Pons (tissue), 1 donor: ENCODE measurements at regions not wholly inside any gene's neighbourhood (a gene's known extent, or its start where the extent isn't known, plus 50 kb on each side); places are given as distances from the start of the nearest gene placed in this dataset.
"Not testable (repeated sequence)": the region's sequence is repeated elsewhere in the genome, so short reads cannot be mapped to it uniquely, and the experiment has no call there.

Experiments used
- DNase-seq: peaks from one replicate; pipeline ENCODE4 v3.0.0-alpha.2; 2016; ENCODE audit warnings: low spot score

GRCh38 chr15:77909182-77909940 is 168.2 kb downstream of the TBC1D2B start:
- DNase-seq = no peak

GRCh38 chr15:77908752-77909111 is 168.8 kb downstream of the TBC1D2B start:
- DNase-seq = not testable (repeated sequence)

- DNase-seq = no peak
These were observed 169.4 kb downstream of the TBC1D2B start for GRCh38 chr15:77907824-77908751.

GRCh38 chr15:77906062-77906990 is 171.2 kb downstream of the TBC1D2B start:
- DNase-seq = not testable (repeated sequence)

GRCh38 chr15:77905301-77905920 is 172.1 kb downstream of the TBC1D2B start:
- no peak for DNase-seq

- no peak for DNase-seq
These were observed 172.6 kb downstream of the TBC1D2B start for GRCh38 chr15:77904901-77905300.

- no peak for DNase-seq
These were observed 173.1 kb downstream of the TBC1D2B start for GRCh38 chr15:77904436-77904821.

- DNase-seq = not testable (repeated sequence)
These were observed 173.6 kb downstream of the TBC1D2B start for GRCh38 chr15:77903761-77904435.

- not testable (repeated sequence) for DNase-seq
These were observed 174.4 kb downstream of the TBC1D2B start for GRCh38 chr15:77902921-77903760.

- DNase-seq = no peak
These were observed 175.4 kb downstream of the TBC1D2B start for GRCh38 chr15:77901921-77902750.

- DNase-seq = no peak
These were observed 176.1 kb downstream of the TBC1D2B start for GRCh38 chr15:77901251-77901881.

GRCh38 chr15:77900331-77900963 is 177.1 kb downstream of the TBC1D2B start:
- DNase-seq = not testable (repeated sequence)

GRCh38 chr15:77899776-77900175 is 177.7 kb downstream of the TBC1D2B start:
- DNase-seq = not testable (repeated sequence)

- DNase-seq = no peak
These were observed 178.4 kb downstream of the TBC1D2B start for GRCh38 chr15:77898811-77899730.

- no peak for DNase-seq
These were observed 179.6 kb downstream of the TBC1D2B start for GRCh38 chr15:77897896-77898406.

- DNase-seq = not testable (repeated sequence)
These were observed 180.2 kb downstream of the TBC1D2B start for GRCh38 chr15:77897113-77897895.
